ENCODE measurements at regions not wholly inside any gene's neighbourhood (a gene's known extent, or its start where the extent isn't known, plus 50 kb on each side); places are given as distances from the start of the nearest gene placed in this dataset.

GRCh38 chr10:44326474-44327030, 58.3 kb downstream of the CXCL12 start:
- ChIA-PET CTCF (no interaction called here), POLR2A (no interaction called here)

DNA sequence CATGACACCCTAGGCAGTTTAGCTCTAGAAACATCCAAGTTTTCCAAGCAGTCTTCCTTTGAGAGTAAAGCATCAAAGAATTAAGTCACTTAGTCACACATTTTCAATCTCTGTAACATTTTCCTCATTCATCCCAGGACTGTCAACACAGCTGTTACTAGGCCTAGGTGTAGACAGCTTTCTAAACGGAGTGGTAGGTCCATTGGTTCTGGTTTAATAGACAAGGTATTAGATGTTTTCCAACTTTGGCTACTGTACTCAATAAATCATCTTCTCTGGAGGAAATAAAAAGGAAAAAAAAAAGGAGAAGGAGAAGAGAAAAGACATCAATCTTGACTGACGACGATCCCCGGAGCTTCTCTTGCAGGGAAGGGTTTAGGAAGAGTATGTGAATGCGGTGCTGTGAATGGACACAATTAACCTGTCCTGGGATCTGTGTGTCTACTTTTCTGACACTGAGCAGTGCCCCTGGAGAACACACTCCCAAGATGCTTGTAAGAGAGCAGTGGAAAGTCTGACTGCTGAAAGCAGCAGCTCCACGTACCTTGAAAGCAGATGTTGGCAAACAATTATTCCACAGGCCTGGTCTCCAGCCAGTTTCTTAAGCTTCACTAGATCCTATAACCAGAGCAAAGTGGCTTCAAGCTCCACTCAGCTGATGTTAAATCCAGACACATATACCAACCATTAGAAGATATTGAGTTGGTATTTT, 59.1 kb downstream of the CXCL12 start:
- ChIA-PET POLR2A (no interaction called here), CTCF (no interaction called here)

DNA sequence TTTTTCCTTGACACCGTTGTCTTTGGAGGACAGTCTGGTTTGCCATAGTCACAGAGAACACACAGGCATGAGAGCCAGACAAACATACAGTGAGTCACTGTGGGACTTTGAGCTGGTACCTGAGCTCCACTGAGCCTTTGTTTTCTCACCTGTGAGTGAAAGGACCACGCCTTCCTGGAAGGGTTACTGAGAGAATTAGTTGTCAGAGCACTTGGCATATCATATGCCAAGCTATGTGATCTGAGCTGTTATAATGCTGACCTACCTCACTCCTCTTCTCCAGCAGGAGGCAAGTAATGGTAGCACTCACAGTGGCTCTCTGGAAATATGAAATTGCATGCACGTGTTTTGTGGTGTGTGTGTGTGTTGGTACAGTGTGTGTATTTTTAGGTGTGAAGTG, 59.7 kb downstream of the CXCL12 start:
- POLR2A ChIA-PET = no interaction called here
- CTCF ChIA-PET = no interaction called here

- CTCF ChIA-PET = interaction anchor here (0.6 kb wide), 1 partner anchor 261 kb away, joined by 3 read pairs; no protein-coding TSS in a partner anchor
- POLR2A ChIA-PET = no interaction called here
Observed at GRCh38 chr10:44323838-44324237, 61.1 kb downstream of the CXCL12 start.

DNA sequence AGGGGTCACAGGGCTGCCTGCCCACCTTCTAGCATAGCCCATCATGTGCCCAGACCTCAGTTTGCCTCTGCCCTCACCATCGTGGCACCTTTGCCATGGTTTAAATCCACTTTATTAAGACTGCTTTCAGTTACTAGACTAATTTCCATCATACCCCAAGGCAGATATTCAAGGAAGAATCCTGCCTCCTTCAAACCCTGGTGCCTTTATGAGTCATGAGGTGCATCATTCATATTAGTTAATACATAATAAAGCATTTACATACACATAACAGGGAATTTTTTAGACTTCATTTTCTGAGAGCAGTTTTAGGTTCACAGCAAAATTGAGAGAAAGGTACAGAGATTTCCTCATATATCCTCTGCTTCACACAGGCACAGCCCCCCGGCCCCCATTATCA, 62.8 kb downstream of the CXCL12 start:
- ChIA-PET POLR2A (no interaction called here), CTCF (no interaction called here)

DNA sequence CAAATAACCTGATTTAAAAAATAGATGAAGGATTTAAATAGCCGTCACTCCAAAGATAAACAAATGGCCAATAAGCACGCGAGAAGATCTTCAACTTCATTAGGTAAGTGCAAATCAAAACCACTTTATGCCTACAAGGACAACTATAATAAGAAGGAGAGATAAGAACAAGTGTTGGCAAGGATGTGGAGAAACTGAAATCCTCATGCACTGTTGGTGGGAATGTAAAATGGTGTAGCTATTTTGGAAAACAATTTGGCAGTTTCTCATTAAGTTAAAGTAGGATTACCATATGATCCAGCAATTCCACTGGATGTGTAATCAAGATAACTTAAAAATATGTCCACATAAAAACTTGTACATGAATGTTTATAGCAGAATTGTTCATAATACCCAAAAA, 64.1 kb downstream of the CXCL12 start:
- ChIA-PET POLR2A (no interaction called here), CTCF (no interaction called here)

DNA sequence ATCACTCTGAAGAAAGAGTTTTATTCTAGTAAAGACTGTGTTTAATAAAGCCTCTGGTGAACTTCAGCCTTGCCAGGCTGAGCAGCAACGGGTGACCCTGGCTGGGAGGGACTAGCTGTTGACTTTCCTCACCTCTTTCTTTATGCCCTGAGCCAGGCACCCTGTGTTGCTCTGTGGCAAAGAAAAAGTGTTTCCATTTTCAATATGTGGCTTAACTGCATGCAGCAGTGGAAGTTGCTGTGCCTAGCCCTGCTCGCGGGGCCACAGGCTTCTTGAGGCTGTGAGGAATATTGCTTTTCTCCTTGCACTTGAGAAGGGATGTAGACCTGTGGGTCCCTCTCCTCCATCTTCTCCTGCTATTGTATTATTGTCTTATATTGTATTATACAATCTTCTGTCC, 67.0 kb downstream of the CXCL12 start:
- CTCF ChIA-PET = no interaction called here
- POLR2A ChIA-PET = no interaction called here

GRCh38 chr10:44316922-44317215, 68.0 kb downstream of the CXCL12 start:
- CTCF ChIA-PET = no interaction called here
- POLR2A ChIA-PET = interaction anchor here (0.6 kb wide), 1 partner anchor 11 kb away, joined by 6 read pairs; no protein-coding TSS in a partner anchor

DNA sequence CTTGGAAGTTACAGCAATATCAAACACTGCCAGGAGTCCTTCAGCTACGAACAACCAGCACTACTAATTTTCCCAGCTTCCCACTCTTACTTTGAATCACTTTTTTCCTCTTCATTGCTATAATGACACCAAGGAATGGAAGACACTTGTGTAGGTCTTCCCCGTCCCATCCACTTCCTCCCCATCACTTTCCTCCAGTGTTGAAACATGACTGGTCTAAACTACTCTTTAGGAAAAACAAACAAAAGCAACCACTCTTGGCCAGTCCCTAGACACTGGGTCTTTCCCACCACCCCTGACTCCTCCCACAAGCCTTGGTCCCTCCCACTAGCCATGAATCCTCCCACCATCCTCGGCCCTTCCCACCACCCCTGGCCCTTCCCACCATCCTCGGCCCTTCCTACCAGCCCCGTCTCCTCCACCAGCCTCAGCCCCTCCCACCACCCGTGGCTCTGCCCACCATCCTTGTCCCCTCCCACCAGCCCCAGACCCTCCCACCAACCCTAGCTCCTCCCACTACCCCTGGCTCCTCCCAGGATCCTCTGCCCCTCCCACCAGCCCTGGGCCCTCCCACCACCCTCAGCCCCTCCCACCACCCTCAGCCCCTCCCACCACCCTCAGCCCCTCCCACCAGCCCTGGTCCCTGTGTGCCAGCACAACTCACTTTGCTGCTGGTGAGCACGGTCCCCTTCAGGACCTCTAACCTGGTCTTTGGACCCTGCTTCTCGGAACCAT, 68.5 kb downstream of the CXCL12 start:
- CTCF ChIA-PET = no interaction called here
- POLR2A ChIA-PET = interaction anchor here (0.6 kb wide), 1 partner anchor 10 kb away, joined by 6 read pairs; no protein-coding TSS in a partner anchor

GRCh38 chr10:44314802-44315460, 70.0 kb downstream of the CXCL12 start:
- CTCF ChIA-PET = no interaction called here
- POLR2A ChIA-PET = no interaction called here

- CTCF ChIA-PET = no interaction called here
- POLR2A ChIA-PET = no interaction called here
Observed at GRCh38 chr10:44313761-44314165, 71.1 kb downstream of the CXCL12 start.

DNA sequence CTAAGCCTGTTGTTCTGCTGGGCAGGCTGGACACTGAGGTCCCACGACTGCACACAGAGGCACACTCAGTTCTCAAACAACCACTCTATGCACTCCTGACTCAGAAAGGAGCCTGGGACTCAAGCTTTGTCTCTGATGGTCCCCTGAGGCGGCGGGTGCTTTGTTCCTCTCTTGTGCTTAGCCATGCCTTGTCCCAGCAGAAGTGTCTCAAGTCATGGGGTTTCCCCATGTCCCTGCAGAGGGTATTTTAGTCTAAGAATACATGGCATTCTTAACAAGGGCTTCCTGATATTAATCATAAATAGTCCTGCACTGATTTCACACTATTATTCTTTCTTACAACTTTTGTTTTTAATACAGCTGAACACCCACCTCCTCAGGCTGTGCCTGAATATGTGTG, 72.5 kb downstream of the CXCL12 start:
- POLR2A ChIA-PET = no interaction called here

GRCh38 chr10:44311563-44312051, 73.3 kb downstream of the CXCL12 start:
- POLR2A ChIA-PET = no interaction called here

More for the DNA sequence above, 72.5 kb downstream of the CXCL12 start:
- CTCF ChIA-PET = no interaction called here

GRCh38 chr10:44310762-44311562, 73.9 kb downstream of the CXCL12 start:
- CTCF ChIA-PET = interaction anchor here (1.1 to 1.3 kb wide), 2 partner anchors 553 to 621 kb away, joined by 3 to 5 read pairs; no protein-coding TSS in a partner anchor
- POLR2A ChIA-PET = no interaction called here

More at GRCh38 chr10:44311563-44312051, 73.3 kb downstream of the CXCL12 start:
- CTCF ChIA-PET = interaction anchor here (1.1 to 1.3 kb wide), 2 partner anchors 553 to 622 kb away, joined by 3 to 5 read pairs; no protein-coding TSS in a partner anchor

GRCh38 chr10:44309939-44310761, 74.7 kb downstream of the CXCL12 start:
- ChIA-PET POLR2A (no interaction called here), CTCF (no interaction called here)

DNA sequence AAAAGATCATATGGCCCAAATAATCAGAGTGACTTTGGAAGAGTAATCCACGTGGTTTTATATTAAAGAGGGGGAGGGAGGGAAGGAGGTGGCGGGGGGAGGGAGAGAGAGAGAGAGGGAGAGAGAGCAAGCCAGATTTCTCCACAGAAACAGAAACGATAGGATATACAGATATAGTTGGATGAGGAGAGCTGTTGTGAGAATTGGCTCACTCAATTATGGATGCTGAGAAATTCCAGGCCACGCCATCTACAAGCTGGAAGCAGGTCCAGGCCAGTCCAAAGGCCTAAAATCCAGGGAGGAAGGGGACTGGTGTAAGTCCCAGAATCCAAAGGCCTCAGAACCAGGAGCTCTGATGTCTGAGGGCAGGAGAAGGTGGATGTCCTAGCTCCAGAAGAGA, 75.5 kb downstream of the CXCL12 start:
- ChIA-PET CTCF (no interaction called here), POLR2A (no interaction called here)

DNA sequence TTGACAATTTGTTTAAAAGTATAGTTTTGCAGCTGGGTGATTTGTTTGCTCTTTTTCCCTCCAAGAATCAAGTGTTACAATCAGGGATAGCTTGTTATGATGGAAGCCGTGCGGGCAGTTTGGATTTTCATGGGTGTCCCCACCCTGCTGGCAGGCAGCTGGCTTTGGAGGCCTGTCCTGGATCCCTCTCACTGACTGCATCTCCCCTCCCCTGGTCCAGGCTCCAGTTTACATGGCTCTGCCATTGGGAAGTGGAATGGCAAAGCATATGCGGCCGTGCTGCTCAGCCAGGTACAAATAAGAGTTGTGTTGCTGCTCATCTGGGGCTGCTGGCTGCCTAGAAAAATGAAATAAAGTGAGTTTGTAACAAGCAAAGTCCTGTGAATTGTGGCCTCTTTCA, 76.0 kb downstream of the CXCL12 start:
- ChIA-PET CTCF (no interaction called here), POLR2A (no interaction called here)

DNA sequence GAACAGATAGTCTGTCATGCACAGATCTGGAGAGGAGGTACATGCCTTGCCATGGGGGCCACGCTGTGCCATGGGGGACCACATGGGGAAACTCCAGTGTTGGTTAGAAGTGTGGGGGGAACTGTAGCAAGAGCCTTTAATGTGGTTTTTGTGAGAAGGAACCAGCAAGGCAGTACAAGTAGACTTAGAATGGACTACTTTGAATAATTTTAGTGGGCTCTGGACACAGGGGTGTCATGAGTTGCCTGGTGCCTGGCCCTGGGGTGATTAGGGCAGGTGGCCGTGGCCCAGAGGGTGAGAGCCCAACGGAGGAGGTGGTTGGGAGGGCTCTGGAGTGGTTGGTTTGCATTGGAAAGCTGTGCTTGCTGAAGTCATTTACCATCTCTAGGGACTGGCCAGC, 77.2 kb downstream of the CXCL12 start:
- CTCF ChIA-PET = no interaction called here
- POLR2A ChIA-PET = no interaction called here

DNA sequence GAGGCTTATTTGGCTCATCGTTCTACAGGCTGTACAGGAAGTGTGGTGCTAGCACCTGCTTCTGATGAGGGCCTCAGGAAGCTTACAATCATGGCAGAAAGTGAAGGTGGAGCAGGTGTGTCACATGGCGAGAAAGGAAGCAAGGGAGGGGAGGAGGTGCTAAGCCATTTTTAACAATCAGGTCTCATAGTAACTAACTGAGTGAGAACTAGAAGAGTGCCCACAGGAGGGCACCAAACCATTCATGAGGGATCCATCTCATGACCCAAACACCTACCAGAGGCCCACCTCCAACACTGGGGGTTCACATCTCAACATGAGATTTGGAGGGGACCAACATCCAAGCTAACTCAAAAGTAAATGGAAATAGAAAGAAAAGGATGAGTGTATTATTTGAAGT, 78.1 kb downstream of the CXCL12 start:
- ChIA-PET POLR2A (no interaction called here), CTCF (no interaction called here)

Data from activated CD8-positive, alpha-beta memory T cell treated with anti-CD3 and anti-CD28 coated beads for 36 hours (primary cell).